Ishikawa (cell line): ENCODE measurements at regions not wholly inside any gene's neighbourhood (a gene's known extent, or its start where the extent isn't known, plus 50 kb on each side); places are given as distances from the start of the nearest gene placed in this dataset.

Experiments
- CREB1 ChIP-seq: IDR thresholded peaks from 2 replicates; pipeline ENCODE4 v1.6.1; 2012; ENCODE audit warnings: low read depth
- EP300 ChIP-seq: IDR thresholded peaks from 2 replicates; pipeline ENCODE4 v1.6.1; 2012; ENCODE audit warnings: borderline replicate concordance
- NFIC ChIP-seq: IDR thresholded peaks from 2 replicates; pipeline ENCODE4 v1.6.1; 2012
- RAD21 ChIP-seq: IDR thresholded peaks from 2 replicates; pipeline ENCODE4 v1.6.1; 2012; ENCODE audit warnings: low read depth
- TAF1 ChIP-seq: IDR thresholded peaks from 2 replicates; pipeline ENCODE4 v1.6.1; 2012; ENCODE audit warnings: low read depth, mild to moderate bottlenecking
- TCF12 ChIP-seq: IDR thresholded peaks from 2 replicates; pipeline ENCODE4 v1.6.1; 2012; ENCODE audit warnings: low read depth
- ZBTB7A ChIP-seq: IDR thresholded peaks from 2 replicates; pipeline ENCODE4 v1.6.1; 2012; ENCODE audit warnings: low read depth
- TF ChIP-seq, protein P1 (sequence below): IDR thresholded peaks from 2 replicates; pipeline ENCODE4 v1.6.1; 2012
- TF ChIP-seq, protein P2 (sequence below): IDR thresholded peaks from 2 replicates; pipeline ENCODE4 v1.6.1; 2012
- TF ChIP-seq, protein P3 (sequence below): IDR thresholded peaks from 2 replicates; pipeline ENCODE4 v1.6.1; 2012; ENCODE audit warnings: low read depth, mild to moderate bottlenecking

DNA sequence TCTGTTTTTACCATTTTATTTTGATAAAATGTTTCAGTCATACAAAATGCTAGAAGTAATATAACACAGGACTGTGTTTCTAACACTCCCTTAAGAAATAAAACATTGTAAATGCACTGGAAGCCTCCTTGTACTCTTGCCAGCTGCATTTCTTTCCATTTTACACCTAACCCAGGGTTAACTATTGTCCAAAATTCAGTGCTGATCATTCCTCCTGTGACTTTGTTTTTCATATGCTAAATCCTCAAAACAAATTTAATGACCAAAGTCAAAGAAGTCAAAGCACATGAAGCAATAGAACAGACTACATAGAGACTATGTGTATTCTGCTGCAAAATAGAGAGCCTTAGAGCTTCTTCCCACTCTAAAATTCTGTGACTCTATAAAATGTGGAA lies 420.3 kb upstream of the PRICKLE1 start:
- TF ChIP-seq TAF1: no peak
- TF ChIP-seq, protein P1, sequence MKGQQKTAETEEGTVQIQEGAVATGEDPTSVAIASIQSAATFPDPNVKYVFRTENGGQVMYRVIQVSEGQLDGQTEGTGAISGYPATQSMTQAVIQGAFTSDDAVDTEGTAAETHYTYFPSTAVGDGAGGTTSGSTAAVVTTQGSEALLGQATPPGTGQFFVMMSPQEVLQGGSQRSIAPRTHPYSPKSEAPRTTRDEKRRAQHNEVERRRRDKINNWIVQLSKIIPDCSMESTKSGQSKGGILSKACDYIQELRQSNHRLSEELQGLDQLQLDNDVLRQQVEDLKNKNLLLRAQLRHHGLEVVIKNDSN: no peak
- no peak for TF ChIP-seq NFIC
- TF ChIP-seq RAD21: no peak
- TF ChIP-seq CREB1: no peak
- TF ChIP-seq EP300: no peak
- TF ChIP-seq TCF12: no peak
- TF ChIP-seq ZBTB7A: no peak
- TF ChIP-seq, protein P2, sequence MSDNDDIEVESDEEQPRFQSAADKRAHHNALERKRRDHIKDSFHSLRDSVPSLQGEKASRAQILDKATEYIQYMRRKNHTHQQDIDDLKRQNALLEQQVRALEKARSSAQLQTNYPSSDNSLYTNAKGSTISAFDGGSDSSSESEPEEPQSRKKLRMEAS: no peak
- TF ChIP-seq, protein P3, sequence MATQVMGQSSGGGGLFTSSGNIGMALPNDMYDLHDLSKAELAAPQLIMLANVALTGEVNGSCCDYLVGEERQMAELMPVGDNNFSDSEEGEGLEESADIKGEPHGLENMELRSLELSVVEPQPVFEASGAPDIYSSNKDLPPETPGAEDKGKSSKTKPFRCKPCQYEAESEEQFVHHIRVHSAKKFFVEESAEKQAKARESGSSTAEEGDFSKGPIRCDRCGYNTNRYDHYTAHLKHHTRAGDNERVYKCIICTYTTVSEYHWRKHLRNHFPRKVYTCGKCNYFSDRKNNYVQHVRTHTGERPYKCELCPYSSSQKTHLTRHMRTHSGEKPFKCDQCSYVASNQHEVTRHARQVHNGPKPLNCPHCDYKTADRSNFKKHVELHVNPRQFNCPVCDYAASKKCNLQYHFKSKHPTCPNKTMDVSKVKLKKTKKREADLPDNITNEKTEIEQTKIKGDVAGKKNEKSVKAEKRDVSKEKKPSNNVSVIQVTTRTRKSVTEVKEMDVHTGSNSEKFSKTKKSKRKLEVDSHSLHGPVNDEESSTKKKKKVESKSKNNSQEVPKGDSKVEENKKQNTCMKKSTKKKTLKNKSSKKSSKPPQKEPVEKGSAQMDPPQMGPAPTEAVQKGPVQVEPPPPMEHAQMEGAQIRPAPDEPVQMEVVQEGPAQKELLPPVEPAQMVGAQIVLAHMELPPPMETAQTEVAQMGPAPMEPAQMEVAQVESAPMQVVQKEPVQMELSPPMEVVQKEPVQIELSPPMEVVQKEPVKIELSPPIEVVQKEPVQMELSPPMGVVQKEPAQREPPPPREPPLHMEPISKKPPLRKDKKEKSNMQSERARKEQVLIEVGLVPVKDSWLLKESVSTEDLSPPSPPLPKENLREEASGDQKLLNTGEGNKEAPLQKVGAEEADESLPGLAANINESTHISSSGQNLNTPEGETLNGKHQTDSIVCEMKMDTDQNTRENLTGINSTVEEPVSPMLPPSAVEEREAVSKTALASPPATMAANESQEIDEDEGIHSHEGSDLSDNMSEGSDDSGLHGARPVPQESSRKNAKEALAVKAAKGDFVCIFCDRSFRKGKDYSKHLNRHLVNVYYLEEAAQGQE: no peak
